ENCODE measurements at regions not wholly inside any gene's neighbourhood (a gene's known extent, or its start where the extent isn't known, plus 50 kb on each side); places are given as distances from the start of the nearest gene placed in this dataset.

DNA sequence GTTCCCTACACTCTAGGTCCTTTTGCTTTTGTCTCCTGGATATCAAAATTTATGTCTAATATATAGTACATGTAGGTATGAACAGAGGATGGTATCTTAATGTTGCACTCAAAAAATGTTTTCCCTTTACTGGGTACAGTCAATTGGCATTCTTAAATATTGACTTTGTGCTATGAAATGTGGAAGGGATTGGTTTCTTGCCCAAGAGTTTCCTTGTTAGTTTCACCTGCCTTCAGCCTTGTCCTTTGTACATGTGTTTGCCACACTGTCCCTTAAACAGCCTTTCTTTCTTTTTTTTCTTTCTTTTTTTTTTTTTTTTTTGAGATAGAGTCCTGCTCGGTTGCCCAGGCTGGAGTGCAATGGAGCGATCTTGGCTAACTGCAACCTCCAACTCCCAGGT is 287.1 kb downstream of the SQOR start:
- Histone ChIP-seq H3K9me2 (replicated peaks; ENCODE audit: insufficient read depth, low read length) (no peaks in the 10 kb centered on the region), H3K79me2 (ENCODE audit: low read length) (no peaks in the 10 kb centered on the region), H3K4me1 (ENCODE audit: low read length) (no peaks in the 10 kb centered on the region), H3K4me3 (ENCODE audit: low read length) (no peak overlapping the region), H3K9ac (ENCODE audit: low read length) (no peak overlapping the region), H3K27ac (ENCODE audit: low read length) (no peak overlapping the region), H3K27me3 (replicated peaks; ENCODE audit: insufficient read depth, low read length) (no peaks in the 10 kb centered on the region), H3K36me3 (replicated peaks; ENCODE audit: insufficient read depth, low read length) (no peaks in the 10 kb centered on the region), H3K4me2 (ENCODE audit: low read depth, low read length) (no peak overlapping the region), H3K9me3 (replicated peaks; ENCODE audit: insufficient read depth, low read length) (no peaks in the 10 kb centered on the region), H3F3A (ENCODE audit: insufficient read depth, low read length) (no peaks in the 10 kb centered on the region), H4K20me1 (ENCODE audit: insufficient read depth, low read length) (no peaks in the 10 kb centered on the region), H2AFZ (ENCODE audit: low read length) (no peak overlapping the region)
- TF ChIP-seq EZH2phosphoT487 (IDR thresholded peaks at IDR 0.05; ENCODE audit: low read length) (no peak), EZH2 (optimal IDR thresholded peaks at IDR 0.05; ENCODE audit: low read depth, low read length) (no peak)
- DNase-seq: no peak

DNA sequence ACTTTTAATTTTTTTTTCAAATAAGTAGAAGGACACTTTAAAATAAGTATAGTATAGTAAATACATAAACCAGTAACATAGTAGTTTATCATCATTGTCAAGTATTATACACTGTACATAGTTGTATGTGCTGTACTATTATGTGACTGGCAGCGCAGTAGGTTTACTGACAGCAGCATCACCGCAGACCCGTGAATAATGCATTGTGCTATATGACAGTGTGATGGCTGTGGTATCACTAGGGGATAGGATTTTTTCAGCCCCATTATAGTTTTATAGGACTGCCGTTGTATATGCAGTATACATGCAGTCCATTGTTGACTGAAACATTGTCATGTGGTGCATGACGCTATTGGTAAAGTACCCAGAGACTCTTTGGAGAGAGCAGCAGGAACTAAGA is 306.5 kb downstream of the SQOR start:
- no peak overlapping the region for H3K9ac ChIP-seq (ENCODE audit: low read length)
- no peaks in the 10 kb centered on the region for H3K9me3 ChIP-seq (replicated peaks; ENCODE audit: insufficient read depth, low read length)
- H4K20me1 ChIP-seq (ENCODE audit: insufficient read depth, low read length): no peaks in the 10 kb centered on the region
- no peaks in the 10 kb centered on the region for H3K4me1 ChIP-seq (ENCODE audit: low read length)
- H3K36me3 ChIP-seq (replicated peaks; ENCODE audit: insufficient read depth, low read length): no peaks in the 10 kb centered on the region
- no peaks in the 10 kb centered on the region for H3F3A ChIP-seq (ENCODE audit: insufficient read depth, low read length)
- no peak overlapping the region for H3K4me2 ChIP-seq (ENCODE audit: low read depth, low read length)
- no peak overlapping the region for H3K27ac ChIP-seq (ENCODE audit: low read length)
- no peak for DNase-seq
- H2AFZ ChIP-seq (ENCODE audit: low read length): no peak overlapping the region
- no peaks in the 10 kb centered on the region for H3K27me3 ChIP-seq (replicated peaks; ENCODE audit: insufficient read depth, low read length)
- TF ChIP-seq, protein P1, sequence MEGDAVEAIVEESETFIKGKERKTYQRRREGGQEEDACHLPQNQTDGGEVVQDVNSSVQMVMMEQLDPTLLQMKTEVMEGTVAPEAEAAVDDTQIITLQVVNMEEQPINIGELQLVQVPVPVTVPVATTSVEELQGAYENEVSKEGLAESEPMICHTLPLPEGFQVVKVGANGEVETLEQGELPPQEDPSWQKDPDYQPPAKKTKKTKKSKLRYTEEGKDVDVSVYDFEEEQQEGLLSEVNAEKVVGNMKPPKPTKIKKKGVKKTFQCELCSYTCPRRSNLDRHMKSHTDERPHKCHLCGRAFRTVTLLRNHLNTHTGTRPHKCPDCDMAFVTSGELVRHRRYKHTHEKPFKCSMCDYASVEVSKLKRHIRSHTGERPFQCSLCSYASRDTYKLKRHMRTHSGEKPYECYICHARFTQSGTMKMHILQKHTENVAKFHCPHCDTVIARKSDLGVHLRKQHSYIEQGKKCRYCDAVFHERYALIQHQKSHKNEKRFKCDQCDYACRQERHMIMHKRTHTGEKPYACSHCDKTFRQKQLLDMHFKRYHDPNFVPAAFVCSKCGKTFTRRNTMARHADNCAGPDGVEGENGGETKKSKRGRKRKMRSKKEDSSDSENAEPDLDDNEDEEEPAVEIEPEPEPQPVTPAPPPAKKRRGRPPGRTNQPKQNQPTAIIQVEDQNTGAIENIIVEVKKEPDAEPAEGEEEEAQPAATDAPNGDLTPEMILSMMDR (IDR thresholded peaks at IDR 0.05; ENCODE audit: low read length): no peak
- TF ChIP-seq EZH2phosphoT487 (IDR thresholded peaks at IDR 0.05; ENCODE audit: low read length): no peak
- no peak for TF ChIP-seq EZH2 (optimal IDR thresholded peaks at IDR 0.05; ENCODE audit: low read depth, low read length)
- H3K79me2 ChIP-seq (ENCODE audit: low read length): no peaks in the 10 kb centered on the region
- no peaks in the 10 kb centered on the region for H3K9me2 ChIP-seq (replicated peaks; ENCODE audit: insufficient read depth, low read length)
- no peak overlapping the region for H3K4me3 ChIP-seq (ENCODE audit: low read length)

DNA sequence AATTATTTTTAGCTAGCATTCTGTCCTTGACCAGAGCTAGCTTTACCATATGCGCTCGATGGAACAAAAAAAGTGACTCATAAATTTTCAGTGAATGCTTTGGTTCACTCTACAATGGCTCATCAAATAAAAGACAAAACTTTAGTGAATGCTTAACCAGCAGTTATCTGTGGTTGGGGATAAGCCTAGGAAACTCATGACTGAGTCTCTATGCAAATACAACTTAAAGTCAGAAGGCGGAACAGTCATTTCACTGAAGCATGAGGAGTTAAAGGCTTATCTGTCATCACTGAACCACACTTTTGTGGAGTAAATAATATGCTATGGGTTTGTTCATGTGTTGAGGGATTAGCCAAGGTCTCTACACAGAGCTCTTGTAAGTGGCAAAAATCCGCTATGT is 308.4 kb downstream of the SQOR start:
- no peaks in the 10 kb centered on the region for H3K9me3 ChIP-seq (replicated peaks; ENCODE audit: insufficient read depth, low read length)
- H3K79me2 ChIP-seq (ENCODE audit: low read length): no peaks in the 10 kb centered on the region
- no peak overlapping the region for H3K4me3 ChIP-seq (ENCODE audit: low read length)
- DNase-seq: no peak
- H3K4me1 ChIP-seq (ENCODE audit: low read length): no peaks in the 10 kb centered on the region
- H3K9ac ChIP-seq (ENCODE audit: low read length): no peak overlapping the region
- H2AFZ ChIP-seq (ENCODE audit: low read length): no peak overlapping the region
- H4K20me1 ChIP-seq (ENCODE audit: insufficient read depth, low read length): no peaks in the 10 kb centered on the region
- H3K36me3 ChIP-seq (replicated peaks; ENCODE audit: insufficient read depth, low read length): no peaks in the 10 kb centered on the region
- H3K9me2 ChIP-seq (replicated peaks; ENCODE audit: insufficient read depth, low read length): no peaks in the 10 kb centered on the region
- TF ChIP-seq EZH2phosphoT487 (IDR thresholded peaks at IDR 0.05; ENCODE audit: low read length) (no peak), EZH2 (optimal IDR thresholded peaks at IDR 0.05; ENCODE audit: low read depth, low read length) (no peak)
- H3K4me2 ChIP-seq (ENCODE audit: low read depth, low read length): no peak overlapping the region
- H3K27me3 ChIP-seq (replicated peaks; ENCODE audit: insufficient read depth, low read length): no peaks in the 10 kb centered on the region
- no peak overlapping the region for H3K27ac ChIP-seq (ENCODE audit: low read length)
- H3F3A ChIP-seq (ENCODE audit: insufficient read depth, low read length): no peaks in the 10 kb centered on the region

DNA sequence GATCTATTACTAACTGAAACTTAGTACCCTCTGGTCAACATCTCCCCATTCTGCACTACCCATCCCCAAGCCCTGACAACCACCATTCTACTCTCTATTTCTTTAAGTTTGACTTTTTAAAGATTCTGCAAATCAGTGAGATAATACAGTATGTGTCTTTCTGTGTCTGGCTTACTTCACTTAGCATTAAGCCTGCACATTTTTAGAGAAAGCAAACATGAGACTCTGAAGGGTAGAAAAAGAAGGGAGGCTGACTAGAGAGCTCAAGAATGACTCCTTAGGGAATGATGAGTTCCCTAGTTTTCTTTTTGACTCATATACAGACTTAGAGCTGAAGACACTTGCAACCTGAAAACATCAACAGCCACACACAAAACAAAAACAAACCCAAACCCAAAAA is 311.3 kb downstream of the SQOR start:
- no peaks in the 10 kb centered on the region for H3K9me2 ChIP-seq (replicated peaks; ENCODE audit: insufficient read depth, low read length)
- no peaks in the 10 kb centered on the region for H3K9me3 ChIP-seq (replicated peaks; ENCODE audit: insufficient read depth, low read length)
- no peak overlapping the region for H3K4me2 ChIP-seq (ENCODE audit: low read depth, low read length)
- TF ChIP-seq, protein P1 (IDR thresholded peaks at IDR 0.05; ENCODE audit: low read length): no peak
- TF ChIP-seq EZH2 (optimal IDR thresholded peaks at IDR 0.05; ENCODE audit: low read depth, low read length) (no peak), EZH2phosphoT487 (IDR thresholded peaks at IDR 0.05; ENCODE audit: low read length) (no peak)
- H3K9ac ChIP-seq (ENCODE audit: low read length): no peak overlapping the region
- H3K27me3 ChIP-seq (replicated peaks; ENCODE audit: insufficient read depth, low read length): no peaks in the 10 kb centered on the region
- H3K79me2 ChIP-seq (ENCODE audit: low read length): no peaks in the 10 kb centered on the region
- H3K36me3 ChIP-seq (replicated peaks; ENCODE audit: insufficient read depth, low read length): no peaks in the 10 kb centered on the region
- no peaks in the 10 kb centered on the region for H4K20me1 ChIP-seq (ENCODE audit: insufficient read depth, low read length)
- DNase-seq: no peak
- H3K4me1 ChIP-seq (ENCODE audit: low read length): no peaks in the 10 kb centered on the region
- no peak overlapping the region for H3K4me3 ChIP-seq (ENCODE audit: low read length)
- no peak overlapping the region for H3K27ac ChIP-seq (ENCODE audit: low read length)
- H3F3A ChIP-seq (ENCODE audit: insufficient read depth, low read length): no peaks in the 10 kb centered on the region
- no peak overlapping the region for H2AFZ ChIP-seq (ENCODE audit: low read length)

Data from MM.1S (cell line).